ENCODE measurements at regions not wholly inside any gene's neighbourhood (a gene's known extent, or its start where the extent isn't known, plus 50 kb on each side); places are given as distances from the start of the nearest gene placed in this dataset.

- no peaks in the 10 kb centered on the region for H3K4me1 ChIP-seq (ENCODE audit: control insufficient read depth in 2 of 2, insufficient read depth in 2 of 2, low read length in 2 of 2)
- WGBS (ENCODE audit: insufficient coverage): 51% methylated on average over 3 of the region's 4 CpGs
- no peak overlapping the region for H3K4me3 ChIP-seq (ENCODE audit: control extremely low read depth in 1 of 5, extremely low read depth in 1 of 5, insufficient read depth in 1 of 5, low read depth in 2 of 5, low read length in 4 of 5)
- H3K27me3 ChIP-seq (replicated peaks in 1 of 4; ENCODE audit: control extremely low read depth in 1 of 4, control insufficient read depth in 3 of 4, insufficient read depth in 4 of 4, low read length in 3 of 4): no peaks in the 10 kb centered on the region
- H3K4me1 Mint-ChIP-seq: no peaks in the 10 kb centered on the region
- H3K9ac ChIP-seq (ENCODE audit: low read length): no peak overlapping the region
- H3K9me3 Mint-ChIP-seq (ENCODE audit: insufficient read depth): peaks cover 2% of the 10 kb centered on the region
- H3K36me3 ChIP-seq (replicated peaks in 1 of 2; ENCODE audit: control extremely low read depth in 1 of 2, control insufficient read depth in 1 of 2, extremely low read depth in 1 of 2, insufficient read depth in 2 of 2, low read length in 1 of 2): no peaks in the 10 kb centered on the region
- TF ChIP-seq EZH2 (IDR thresholded peaks at IDR 0.05; ENCODE audit: borderline replicate concordance, insufficient read depth, low read depth, low read length, poor library complexity, severe bottlenecking) (no peak), CTCF (IDR thresholded peaks at IDR 0.05) (no peak)
- no peaks in the 10 kb centered on the region for H4K20me1 ChIP-seq (ENCODE audit: control insufficient read depth, insufficient read depth, low read length, poor library complexity, severe bottlenecking)
- no peaks in the 10 kb centered on the region for H3K79me2 ChIP-seq (ENCODE audit: control insufficient read depth, insufficient read depth, low read length)
- no peaks in the 10 kb centered on the region for H3K27me3 Mint-ChIP-seq
- POLR2A ChIA-PET: no interaction called here
- no peak overlapping the region for H3K27ac Mint-ChIP-seq
- ATAC-seq (ENCODE audit: low read depth): no peak
- H3K4me3 Mint-ChIP-seq: no peak overlapping the region
- no peak overlapping the region for H3K27ac ChIP-seq (ENCODE audit: low read length in 2 of 2)
- H3K4me2 ChIP-seq (replicated peaks; ENCODE audit: low read depth, low read length, poor library complexity, severe bottlenecking): no peak overlapping the region
- no peak overlapping the region for H2AFZ ChIP-seq (ENCODE audit: insufficient read depth, low read depth, low read length, poor library complexity, severe bottlenecking)
- intact Hi-C loops (cut with micrococcal nuclease): no loop called here
- CTCF ChIA-PET: no interaction called here
- H3K9me3 ChIP-seq (ENCODE audit: control extremely low read depth in 1 of 3, control insufficient read depth in 2 of 3, insufficient read depth in 1 of 3, low read length in 2 of 3): no peaks in the 10 kb centered on the region
- no peak for DNase-seq
Measured at GRCh38 chr1:215002471-215002870, 80.1 kb upstream of the KCNK2 start.

- Histone ChIP-seq H4K20me1 (ENCODE audit: control insufficient read depth, insufficient read depth, low read length, poor library complexity, severe bottlenecking) (no peaks in the 10 kb centered on the region), H3K9me3 (ENCODE audit: control extremely low read depth in 1 of 3, control insufficient read depth in 2 of 3, insufficient read depth in 1 of 3, low read length in 2 of 3) (no peaks in the 10 kb centered on the region), H3K4me3 (ENCODE audit: control extremely low read depth in 1 of 5, extremely low read depth in 1 of 5, insufficient read depth in 1 of 5, low read depth in 2 of 5, low read length in 4 of 5) (no peak overlapping the region), H3K27me3 (replicated peaks in 1 of 4; ENCODE audit: control extremely low read depth in 1 of 4, control insufficient read depth in 3 of 4, insufficient read depth in 4 of 4, low read length in 3 of 4) (no peaks in the 10 kb centered on the region), H3K27ac (ENCODE audit: low read length in 2 of 2) (no peak overlapping the region), H3K9ac (ENCODE audit: low read length) (no peak overlapping the region), H2AFZ (ENCODE audit: insufficient read depth, low read depth, low read length, poor library complexity, severe bottlenecking) (no peak overlapping the region), H3K4me1 (ENCODE audit: control insufficient read depth in 2 of 2, insufficient read depth in 2 of 2, low read length in 2 of 2) (no peaks in the 10 kb centered on the region), H3K79me2 (ENCODE audit: control insufficient read depth, insufficient read depth, low read length) (no peaks in the 10 kb centered on the region), H3K4me2 (replicated peaks; ENCODE audit: low read depth, low read length, poor library complexity, severe bottlenecking) (no peak overlapping the region), H3K36me3 (replicated peaks in 1 of 2; ENCODE audit: control extremely low read depth in 1 of 2, control insufficient read depth in 1 of 2, extremely low read depth in 1 of 2, insufficient read depth in 2 of 2, low read length in 1 of 2) (no peaks in the 10 kb centered on the region)
- Mint-ChIP-seq H3K27me3 (no peaks in the 10 kb centered on the region), H3K4me3 (no peak overlapping the region), H3K27ac (no peak overlapping the region), H3K9me3 (ENCODE audit: insufficient read depth) (peaks cover 2% of the 10 kb centered on the region), H3K4me1 (no peaks in the 10 kb centered on the region)
- ATAC-seq (ENCODE audit: low read depth) (no peak), DNase-seq (no peak)
- intact Hi-C loops (cut with micrococcal nuclease): no loop called here
- no peak for TF ChIP-seq EZH2 (IDR thresholded peaks at IDR 0.05; ENCODE audit: borderline replicate concordance, insufficient read depth, low read depth, low read length, poor library complexity, severe bottlenecking)
- TF ChIP-seq CTCF (IDR thresholded peaks at IDR 0.05): no peak
- 75% methylated on average over 1 of the region's 2 CpGs for WGBS (ENCODE audit: insufficient coverage)
- ChIA-PET CTCF (no interaction called here), POLR2A (no interaction called here)
Measured at GRCh38 chr1:215003686-215004085, 78.9 kb upstream of the KCNK2 start.
